Adrenal gland (tissue), 5 donors: ENCODE measurements at regions not wholly inside any gene's neighbourhood (a gene's known extent, or its start where the extent isn't known, plus 50 kb on each side); places are given as distances from the start of the nearest gene placed in this dataset.
"Not testable (repeated sequence)": the region's sequence is repeated elsewhere in the genome, so short reads cannot be mapped to it uniquely, and the experiment has no call there.

Experiments used
- CTCF ChIP-seq, 6 experiments: fragments of 450-650 bp in 4 of 6; fragments of 200-600 bp in 2 of 6; sonication (generic) in 1 of 6; IDR thresholded peaks; 1 replicate in 5 of 6; 2 replicates in 1 of 6; pipeline versions ENCODE4 v1.5.1 to v1.8.0; 2016 to 2021; ENCODE audit warnings: antibody characterized with exemption in 6 of 6, mild to moderate bottlenecking in 2 of 6, moderate library complexity in 1 of 6
- POLR2A ChIP-seq, 2 donors: fragments of 450-650 bp; IDR thresholded peaks; one replicate each; pipeline ENCODE4 v1.6.1; 2017; ENCODE audit warnings: antibody characterized with exemption in 2 of 2, mild to moderate bottlenecking in 2 of 2, moderate library complexity in 1 of 2
- donor health status: DM: no; HTN: no; CAD: no.

- TF ChIP-seq CTCF, POLR2A (IDR thresholded peaks at IDR 0.05): not testable (repeated sequence)
Observed at GRCh38 chr6:37084665-37085064, 79.2 kb downstream of the FGD2 start.
